A673 (cell line): ENCODE measurements at regions not wholly inside any gene's neighbourhood (a gene's known extent, or its start where the extent isn't known, plus 50 kb on each side); places are given as distances from the start of the nearest gene placed in this dataset.

Experiments
- BruUV-seq: library from RNA; stranded (reverse); fragments of 400-500 nt; replicated peaks from 2 replicates; lab custom pipeline; 2021; lab: Mats Ljungman, UMichigan
- CTCF ChIA-PET: fragments of 300-600 bp; sonication (Branson Sonifier 250); formaldehyde crosslinking; loops from one replicate; lab custom pipeline; 2022; ENCODE audit warnings: antibody characterized with exemption; lab: Charles Lee
- POLR2A ChIA-PET: fragments of 300-600 bp; sonication (Branson Sonifier 250); formaldehyde crosslinking; loops from one replicate; lab custom pipeline; 2022; ENCODE audit warnings: antibody characterized with exemption; ENCODE audit not compliant: low non-redundant PET; lab: Charles Lee
- DNase-seq: peaks from one replicate; pipeline ENCODE4 v3.0.0-alpha.2; 2015; ENCODE audit warnings: low spot score
- H3K27ac ChIP-seq: fragments of 200-600 bp; sonication (generic); 2 replicates; pipeline ENCODE4 v1.5.1; 2016; ENCODE audit warnings: mixed run types, low read depth, mild to moderate bottlenecking, mixed read lengths, antibody characterized with exemption, low read length; ENCODE audit not compliant: poor library complexity, severe bottlenecking
- H3K27me3 ChIP-seq: fragments of 200-600 bp; sonication (generic); replicated peaks from 2 replicates; pipeline ENCODE4 v1.6.1; 2017; ENCODE audit warnings: mixed run types, low read depth, mild to moderate bottlenecking, mixed read lengths, antibody characterized with exemption, low read length; ENCODE audit not compliant: insufficient read depth, poor library complexity
- H3K36me3 ChIP-seq: fragments of 200-600 bp; sonication (generic); 2 replicates; pipeline ENCODE4 v1.6.1; 2016; ENCODE audit warnings: mixed run types, mild to moderate bottlenecking, mixed read lengths, antibody characterized with exemption, low read length; ENCODE audit not compliant: insufficient read depth, poor library complexity, severe bottlenecking
- H3K4me1 ChIP-seq: fragments of 200-600 bp; sonication (generic); 2 replicates; pipeline ENCODE4 v1.6.1; 2017; ENCODE audit warnings: mixed run types, mild to moderate bottlenecking, mixed read lengths, antibody characterized with exemption, low read length; ENCODE audit not compliant: insufficient read depth, poor library complexity, severe bottlenecking
- H3K4me3 ChIP-seq: fragments of 200-600 bp; sonication (generic); 2 replicates; pipeline ENCODE4 v1.5.1; 2016; ENCODE audit warnings: low read depth, mixed run types, mild to moderate bottlenecking, mixed read lengths, low read length; ENCODE audit not compliant: poor library complexity, severe bottlenecking
- H3K9me3 ChIP-seq: fragments of 200-600 bp; sonication (generic); 2 replicates; pipeline ENCODE4 v1.6.1; 2016; ENCODE audit warnings: mixed run types, low read depth, mild to moderate bottlenecking, mixed read lengths, antibody characterized with exemption, low read length; ENCODE audit not compliant: poor library complexity, severe bottlenecking
- CTCF ChIP-seq: fragments of 300-800, 200-600 bp; sonication (generic); conservative IDR thresholded peaks from 2 replicates; pipeline ENCODE4 v1.5.1; 2017; ENCODE audit warnings: low read depth, mild to moderate bottlenecking, antibody characterized with exemption, low read length, moderate library complexity, mixed read lengths
- EZH2 ChIP-seq: fragments of 200-600 bp; sonication (generic); IDR thresholded peaks from 2 replicates; pipeline ENCODE4 v1.6.1; 2017; ENCODE audit warnings: borderline replicate concordance, low read depth, mild to moderate bottlenecking, mixed read lengths, antibody characterized with exemption, low read length; ENCODE audit not compliant: poor library complexity, severe bottlenecking
- intact Hi-C: fragments of 100-400 bp; cut with micrococcal nuclease; formaldehyde crosslinking; loops from one replicate; pipeline ENCODE4 v1.10.0; 2022; ENCODE audit not compliant: unreplicated experiment

GRCh38 chr9:110028676-110029075 lies 179.3 kb downstream of the C9orf152 start:
- no TSS peak for BruUV-seq
- peaks cover 12% of the 10 kb centered on the region for H3K4me1 ChIP-seq
- no peaks in the 10 kb centered on the region for H3K36me3 ChIP-seq
- ChIA-PET POLR2A (interaction anchor here (0.5 to 0.6 kb wide), 2 partner anchors 9 to 422 kb away, joined by 3 to 4 read pairs; no protein-coding TSS in a partner anchor), CTCF (no interaction called here)
- no peak overlapping the region for H3K4me3 ChIP-seq
- DNase-seq, result no peak
- H3K9me3 ChIP-seq, result no peaks in the 10 kb centered on the region
- intact Hi-C loops, result no loop called here
- no peaks in the 10 kb centered on the region for H3K27me3 ChIP-seq
- TF ChIP-seq EZH2 (no peak), CTCF (no peak)
- no peak overlapping the region for H3K27ac ChIP-seq

- ChIA-PET CTCF (interaction anchor here (0.6 kb wide), 1 partner anchor 10 kb away, joined by 9 read pairs; no protein-coding TSS in a partner anchor), POLR2A (interaction anchor here (0.5 kb wide), 1 partner anchor 423 kb away, joined by 3 read pairs; no protein-coding TSS in a partner anchor)
- peak; percentile 63 for DNase-seq
- intact Hi-C loops, result no loop called here
- H3K4me1 ChIP-seq, result peaks cover 12% of the 10 kb centered on the region
- BruUV-seq, result no TSS peak
- no peak overlapping the region for H3K27ac ChIP-seq
- H3K4me3 ChIP-seq, result no peak overlapping the region
- no peaks in the 10 kb centered on the region for H3K27me3 ChIP-seq
- no peaks in the 10 kb centered on the region for H3K9me3 ChIP-seq
- no peaks in the 10 kb centered on the region for H3K36me3 ChIP-seq
- TF ChIP-seq CTCF (no peak), EZH2 (no peak)
These were observed 178.5 kb downstream of the C9orf152 start for GRCh38 chr9:110029429-110029955.

GRCh38 chr9:110029956-110030480 lies 177.9 kb downstream of the C9orf152 start:
- peaks cover 12% of the 10 kb centered on the region for H3K4me1 ChIP-seq
- H3K36me3 ChIP-seq, result no peaks in the 10 kb centered on the region
- CTCF ChIA-PET, result no interaction called here
- no TSS peak for BruUV-seq
- TF ChIP-seq CTCF (no peak), EZH2 (no peak)
- POLR2A ChIA-PET, result no interaction called here
- intact Hi-C loops, result no loop called here
- H3K9me3 ChIP-seq, result no peaks in the 10 kb centered on the region
- no peaks in the 10 kb centered on the region for H3K27me3 ChIP-seq
- H3K4me3 ChIP-seq, result no peak overlapping the region
- H3K27ac ChIP-seq, result no peak overlapping the region
- DNase-seq, result no peak
